Activated B cell treated with CpG ODN at 0.5 μM for 24 hours (primary cell): ENCODE measurements at regions not wholly inside any gene's neighbourhood (a gene's known extent, or its start where the extent isn't known, plus 50 kb on each side); places are given as distances from the start of the nearest gene placed in this dataset.

ENCODE experiments used
- ATAC-seq: fragments of 200-7000 bp; cut with Tn5 transposase; one replicate; pipeline ENCODE4 v1.10.0; 2021; ENCODE audit warnings: low read depth, mild to moderate bottlenecking, moderate library complexity
- CTCF ChIA-PET: fragments of 350-600 bp; sonication (Branson Sonifier 250); formaldehyde crosslinking; loops from one replicate; lab custom pipeline; 2021; ENCODE audit warnings: antibody characterized with exemption; lab: Charles Lee
- POLR2A ChIA-PET: fragments of 350-600 bp; sonication (Branson Sonifier 250); formaldehyde crosslinking; loops from one replicate; lab custom pipeline; 2021; ENCODE audit warnings: antibody characterized with exemption; lab: Charles Lee
- DNase-seq: peaks from one replicate; pipeline ENCODE4 v3.0.0; 2022
- H3K27ac Mint-ChIP-seq: one replicate; pipeline ENCODE4 v1.8.0; 2020; ENCODE audit warnings: mixed read lengths
- H3K27me3 Mint-ChIP-seq: one replicate; pipeline ENCODE4 v1.8.0; 2021; ENCODE audit warnings: mixed read lengths
- H3K36me3 Mint-ChIP-seq: one replicate; pipeline ENCODE4 v1.8.0; 2021; ENCODE audit warnings: low read depth, mixed read lengths
- H3K4me1 Mint-ChIP-seq: one replicate; pipeline ENCODE4 v1.8.0; 2021; ENCODE audit warnings: mixed read lengths
- H3K4me3 Mint-ChIP-seq: one replicate; pipeline ENCODE4 v1.8.0; 2020; ENCODE audit warnings: mild to moderate bottlenecking, mixed read lengths
- H3K9me3 Mint-ChIP-seq: one replicate; pipeline ENCODE4 v1.8.0; 2020; ENCODE audit warnings: mixed read lengths
- intact Hi-C: fragments of 100-400 bp; cut with micrococcal nuclease; formaldehyde crosslinking; loops from one replicate; pipeline ENCODE4 v1.15.1; 2024
- TF ChIP-seq, protein P1 (sequence below): fragments of 200-600 bp; IDR thresholded peaks from one replicate; pipeline ENCODE4 v1.8.0; 2022; ENCODE audit warnings: antibody characterized with exemption, mild to moderate bottlenecking

DNA sequence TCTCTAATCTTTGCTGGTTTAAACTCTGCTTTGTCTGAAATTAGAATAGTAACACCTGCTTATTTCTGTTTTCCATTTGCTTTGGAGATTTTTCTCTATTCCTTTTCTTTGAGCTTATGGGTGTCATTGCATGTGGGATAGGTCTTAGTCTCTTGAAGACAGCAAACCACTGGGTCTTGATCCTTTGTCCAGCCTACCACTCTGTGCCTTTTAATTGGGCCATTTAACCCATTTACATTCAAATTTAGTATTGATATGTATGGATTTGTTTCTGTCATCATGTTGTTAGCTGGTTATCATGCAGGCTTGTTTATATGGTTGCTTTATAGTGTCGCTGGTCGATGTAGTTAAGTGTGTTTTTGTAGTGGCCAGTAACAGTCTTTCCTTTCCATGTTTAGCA is 914.7 kb downstream of the MAT2B start:
- Mint-ChIP-seq H3K36me3 (no peaks in the 10 kb centered on the region), H3K27me3 (no peaks in the 10 kb centered on the region), H3K9me3 (peaks cover 20% of the 10 kb centered on the region), H3K27ac (no peak overlapping the region), H3K4me3 (no peak overlapping the region), H3K4me1 (no peaks in the 10 kb centered on the region)
- DNase-seq, result no peak
- TF ChIP-seq, protein P1, sequence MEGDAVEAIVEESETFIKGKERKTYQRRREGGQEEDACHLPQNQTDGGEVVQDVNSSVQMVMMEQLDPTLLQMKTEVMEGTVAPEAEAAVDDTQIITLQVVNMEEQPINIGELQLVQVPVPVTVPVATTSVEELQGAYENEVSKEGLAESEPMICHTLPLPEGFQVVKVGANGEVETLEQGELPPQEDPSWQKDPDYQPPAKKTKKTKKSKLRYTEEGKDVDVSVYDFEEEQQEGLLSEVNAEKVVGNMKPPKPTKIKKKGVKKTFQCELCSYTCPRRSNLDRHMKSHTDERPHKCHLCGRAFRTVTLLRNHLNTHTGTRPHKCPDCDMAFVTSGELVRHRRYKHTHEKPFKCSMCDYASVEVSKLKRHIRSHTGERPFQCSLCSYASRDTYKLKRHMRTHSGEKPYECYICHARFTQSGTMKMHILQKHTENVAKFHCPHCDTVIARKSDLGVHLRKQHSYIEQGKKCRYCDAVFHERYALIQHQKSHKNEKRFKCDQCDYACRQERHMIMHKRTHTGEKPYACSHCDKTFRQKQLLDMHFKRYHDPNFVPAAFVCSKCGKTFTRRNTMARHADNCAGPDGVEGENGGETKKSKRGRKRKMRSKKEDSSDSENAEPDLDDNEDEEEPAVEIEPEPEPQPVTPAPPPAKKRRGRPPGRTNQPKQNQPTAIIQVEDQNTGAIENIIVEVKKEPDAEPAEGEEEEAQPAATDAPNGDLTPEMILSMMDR, result no peak
- intact Hi-C loops, result no loop called here
- ChIA-PET POLR2A (no interaction called here), CTCF (no interaction called here)
- no peak for ATAC-seq

DNA sequence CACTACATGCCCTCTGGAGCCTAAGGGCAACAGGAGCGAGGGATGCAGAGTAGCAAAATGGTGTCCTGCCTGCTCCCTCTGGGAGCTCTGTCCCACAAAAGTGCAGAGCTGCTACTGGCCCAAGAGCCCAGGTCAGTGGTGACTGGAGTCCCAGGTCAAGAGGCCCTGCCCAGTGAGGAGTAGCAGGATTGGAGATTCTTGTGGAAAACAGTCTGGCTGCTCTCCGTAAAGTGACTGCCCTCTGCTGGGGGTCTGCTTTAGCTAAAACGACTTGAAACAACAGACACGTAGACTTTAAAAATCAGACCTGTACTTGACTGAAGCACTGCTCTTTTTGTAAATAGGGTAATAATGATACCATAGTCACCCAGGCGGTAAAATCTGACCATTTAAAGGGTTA is 917.0 kb downstream of the MAT2B start:
- Mint-ChIP-seq H3K27ac (no peak overlapping the region), H3K27me3 (no peaks in the 10 kb centered on the region), H3K4me3 (no peak overlapping the region), H3K4me1 (no peaks in the 10 kb centered on the region), H3K9me3 (peaks cover 25% of the 10 kb centered on the region), H3K36me3 (no peaks in the 10 kb centered on the region)
- DNase-seq (no peak), ATAC-seq (no peak)
- ChIA-PET POLR2A (no interaction called here), CTCF (no interaction called here)
- TF ChIP-seq, protein P1, result no peak
- intact Hi-C loops, result no loop called here

DNA sequence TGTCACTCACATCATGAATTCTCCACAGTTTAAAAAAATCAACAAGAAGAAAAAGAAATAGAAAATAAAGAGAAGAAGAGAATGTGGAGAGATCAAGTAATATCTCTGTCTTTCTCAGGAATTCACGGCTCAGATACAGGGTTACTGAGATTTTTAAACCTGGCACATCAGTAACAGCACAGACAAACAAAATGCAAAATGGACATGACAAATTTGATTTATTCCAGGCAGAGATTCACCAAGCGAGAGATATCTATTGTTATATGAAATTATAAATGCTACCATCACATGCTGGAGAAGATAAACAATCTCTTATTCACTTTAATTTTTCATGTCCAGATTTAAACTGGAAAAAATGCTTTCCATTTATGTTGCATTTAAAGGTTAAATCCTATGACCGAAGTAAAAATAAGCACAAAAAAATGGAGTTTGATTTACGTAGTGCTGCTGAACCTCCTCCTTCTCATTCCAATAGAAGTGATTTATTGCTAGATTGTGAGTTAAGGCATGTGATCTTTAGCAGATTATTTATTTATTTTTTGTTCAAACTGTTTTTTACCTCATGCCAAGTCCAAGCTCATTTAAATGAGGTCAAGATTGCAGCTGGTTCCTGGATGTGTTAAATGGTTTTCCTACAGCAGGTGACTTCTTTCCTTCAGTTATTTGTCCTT is 926.4 kb downstream of the MAT2B start:
- H3K4me1 Mint-ChIP-seq, result no peaks in the 10 kb centered on the region
- no peaks in the 10 kb centered on the region for H3K36me3 Mint-ChIP-seq
- no peak for DNase-seq
- intact Hi-C loops, result no loop called here
- peaks cover 3% of the 10 kb centered on the region for H3K9me3 Mint-ChIP-seq
- no peaks in the 10 kb centered on the region for H3K27me3 Mint-ChIP-seq
- CTCF ChIA-PET, result no interaction called here
- H3K4me3 Mint-ChIP-seq, result no peak overlapping the region
- ATAC-seq, result no peak
- H3K27ac Mint-ChIP-seq, result no peak overlapping the region
- TF ChIP-seq, protein P1, result no peak
- POLR2A ChIA-PET, result no interaction called here

DNA sequence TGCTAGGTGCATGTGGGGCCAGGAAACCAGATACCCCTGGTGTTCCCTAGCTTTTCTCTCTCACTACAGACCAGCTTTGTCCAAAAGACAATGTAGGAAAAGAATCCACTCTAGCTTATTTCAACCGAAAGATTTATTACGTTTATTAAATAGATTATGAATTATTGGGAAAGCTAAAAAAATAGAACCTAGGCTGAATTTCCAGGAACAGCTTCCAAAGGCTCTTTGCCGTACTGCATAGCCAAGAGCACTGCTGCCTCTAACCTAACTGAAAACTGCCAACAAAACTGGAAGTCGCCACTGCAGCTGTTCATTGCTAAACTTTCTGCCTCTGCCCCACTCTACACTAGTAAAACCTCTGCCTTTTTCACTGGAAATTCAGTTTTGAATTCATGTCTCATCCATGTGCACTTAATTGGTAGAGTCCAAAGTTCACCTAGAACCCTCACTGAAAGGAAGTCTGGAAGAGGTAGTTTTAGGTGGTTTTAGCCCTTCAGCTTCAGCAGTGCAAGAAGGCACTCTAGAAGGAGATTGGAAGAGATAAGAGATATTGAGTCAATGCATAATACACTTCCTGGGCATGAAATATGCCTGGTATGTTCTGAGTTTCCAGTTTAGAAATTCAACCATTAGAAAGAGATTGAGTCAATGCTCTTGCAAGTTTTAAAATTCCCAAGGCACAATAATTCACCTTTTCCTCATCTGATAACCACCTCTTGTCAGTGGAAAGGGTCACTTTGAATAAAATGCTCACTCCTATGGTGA is 927.9 kb downstream of the MAT2B start:
- ATAC-seq, result no peak
- H3K36me3 Mint-ChIP-seq, result no peaks in the 10 kb centered on the region

DNA sequence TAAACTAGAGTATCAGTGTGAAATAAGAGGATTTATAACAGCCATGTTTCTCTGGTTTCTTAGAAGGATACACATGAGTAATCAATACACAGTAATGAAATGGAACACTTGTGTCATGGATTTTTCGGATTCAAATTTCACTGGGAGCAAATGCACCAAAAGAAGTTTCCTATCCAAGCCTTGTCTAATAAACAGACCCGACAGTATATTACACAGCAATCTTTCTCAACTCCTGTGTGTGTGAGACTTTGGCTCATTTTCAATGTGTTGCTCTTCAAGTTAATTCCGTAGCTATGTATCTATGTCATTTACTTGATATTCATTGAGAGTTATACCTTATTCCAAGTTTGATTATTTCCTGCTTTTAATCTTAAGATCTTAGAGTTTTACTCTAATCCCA is 930.2 kb downstream of the MAT2B start:
- no peaks in the 10 kb centered on the region for H3K9me3 Mint-ChIP-seq
- H3K36me3 Mint-ChIP-seq, result no peaks in the 10 kb centered on the region
- no peak overlapping the region for H3K4me3 Mint-ChIP-seq
- intact Hi-C loops, result no loop called here
- ATAC-seq (no peak), DNase-seq (no peak)
- ChIA-PET POLR2A (no interaction called here), CTCF (no interaction called here)
- H3K4me1 Mint-ChIP-seq, result no peaks in the 10 kb centered on the region
- H3K27me3 Mint-ChIP-seq, result no peaks in the 10 kb centered on the region
- H3K27ac Mint-ChIP-seq, result no peak overlapping the region
- TF ChIP-seq, protein P1, result no peak

More for the DNA sequence above, 927.9 kb downstream of the MAT2B start:
- DNase-seq, result no peak
- ChIA-PET CTCF (no interaction called here), POLR2A (no interaction called here)
- intact Hi-C loops, result no loop called here
- Mint-ChIP-seq H3K4me3 (no peak overlapping the region), H3K27ac (no peak overlapping the region), H3K4me1 (no peaks in the 10 kb centered on the region), H3K27me3 (no peaks in the 10 kb centered on the region), H3K9me3 (no peaks in the 10 kb centered on the region)
- TF ChIP-seq, protein P1, result no peak
